ENCODE measurements at regions not wholly inside any gene's neighbourhood (a gene's known extent, or its start where the extent isn't known, plus 50 kb on each side); places are given as distances from the start of the nearest gene placed in this dataset.

DNA sequence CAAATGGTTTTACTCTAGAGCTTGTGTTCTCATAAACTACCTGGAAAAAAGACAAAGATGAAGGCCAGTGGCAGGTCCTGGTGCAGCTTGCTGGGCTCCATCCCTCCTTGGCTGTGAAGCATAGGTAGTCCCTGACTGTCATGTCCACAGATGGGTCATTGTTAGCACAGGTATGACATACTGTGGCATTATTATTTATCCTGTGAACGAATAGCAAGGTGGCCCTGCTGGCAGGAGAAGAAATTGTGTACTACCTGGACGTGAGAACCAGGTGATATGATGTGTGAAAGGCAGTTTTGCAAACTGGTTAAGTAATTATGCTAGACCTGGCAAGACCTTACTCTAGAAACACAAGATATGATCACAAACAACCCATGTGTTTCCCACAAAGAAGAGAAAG is 63.9 kb downstream of the CCDC71L start:
- Histone ChIP-seq H3K36me3 (ENCODE audit: control insufficient read depth, insufficient read depth, low read length) (no peaks in the 10 kb centered on the region), H3K4me1 (ENCODE audit: control insufficient read depth, insufficient read depth, low read length) (no peaks in the 10 kb centered on the region), H3K9me3 (ENCODE audit: control insufficient read depth, low read length) (no peaks in the 10 kb centered on the region), H3K27me3 (ENCODE audit: control insufficient read depth, insufficient read depth, low read length, poor library complexity, severe bottlenecking) (no peaks in the 10 kb centered on the region), H3K27ac (ENCODE audit: insufficient read depth, low read depth, low read length, poor library complexity, severe bottlenecking) (no peak overlapping the region), H3K4me3 (ENCODE audit: insufficient read depth, low read depth, low read length) (no peak overlapping the region)
- 83 to 89% methylated on average over 2 of the region's 2 CpGs for WGBS, 2 experiments

DNA sequence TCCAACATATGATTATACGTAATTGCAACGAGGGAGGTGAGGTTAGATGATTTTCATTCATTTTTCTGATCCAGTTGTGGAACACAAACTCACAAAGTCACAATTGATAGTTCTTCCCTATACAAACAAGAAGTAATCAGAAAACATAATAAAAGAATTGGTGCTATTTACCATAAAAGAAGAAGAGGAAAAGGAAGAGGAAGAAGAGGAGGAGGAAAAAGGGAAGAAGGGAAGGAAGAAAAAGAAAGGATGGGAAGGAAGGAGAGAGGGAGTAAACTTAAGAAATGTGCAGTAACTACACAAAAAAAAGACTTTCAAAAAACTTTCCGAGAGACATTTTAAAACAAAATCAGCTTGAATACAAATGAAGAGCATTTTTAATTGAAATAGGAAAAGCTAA is 65.0 kb downstream of the CCDC71L start:
- 92 to 97% methylated on average over 2 to 3 of the region's 3 CpGs for WGBS, 2 experiments

DNA sequence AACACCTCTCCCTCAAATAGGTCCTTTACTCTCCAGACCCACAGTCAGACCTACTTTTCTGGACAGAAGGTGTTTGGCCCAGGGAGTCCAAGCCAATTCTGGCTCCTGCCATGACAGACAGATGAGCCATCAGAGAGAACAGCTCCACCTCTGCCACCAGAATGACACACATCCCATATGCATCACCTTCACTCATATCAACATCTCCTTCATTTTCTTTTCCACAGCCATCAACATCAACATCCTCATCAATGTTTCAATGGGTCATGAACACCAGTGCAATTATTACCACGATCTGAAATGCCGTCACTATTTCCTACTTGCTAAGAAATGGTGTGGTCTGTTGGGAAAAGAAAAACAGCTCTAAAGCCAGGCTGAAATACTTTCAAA is 67.9 kb downstream of the CCDC71L start:
- H3K27me3 ChIP-seq (ENCODE audit: control insufficient read depth, insufficient read depth, low read length, poor library complexity, severe bottlenecking): no peaks in the 10 kb centered on the region

More for the DNA sequence above, 65.0 kb downstream of the CCDC71L start:
- no peak overlapping the region for H3K4me3 ChIP-seq (ENCODE audit: insufficient read depth, low read depth, low read length)
- H3K27me3 ChIP-seq (ENCODE audit: control insufficient read depth, insufficient read depth, low read length, poor library complexity, severe bottlenecking): no peaks in the 10 kb centered on the region
- no peaks in the 10 kb centered on the region for H3K36me3 ChIP-seq (ENCODE audit: control insufficient read depth, insufficient read depth, low read length)
- H3K27ac ChIP-seq (ENCODE audit: insufficient read depth, low read depth, low read length, poor library complexity, severe bottlenecking): no peak overlapping the region
- H3K4me1 ChIP-seq (ENCODE audit: control insufficient read depth, insufficient read depth, low read length): no peaks in the 10 kb centered on the region
- H3K9me3 ChIP-seq (ENCODE audit: control insufficient read depth, low read length): no peaks in the 10 kb centered on the region

DNA sequence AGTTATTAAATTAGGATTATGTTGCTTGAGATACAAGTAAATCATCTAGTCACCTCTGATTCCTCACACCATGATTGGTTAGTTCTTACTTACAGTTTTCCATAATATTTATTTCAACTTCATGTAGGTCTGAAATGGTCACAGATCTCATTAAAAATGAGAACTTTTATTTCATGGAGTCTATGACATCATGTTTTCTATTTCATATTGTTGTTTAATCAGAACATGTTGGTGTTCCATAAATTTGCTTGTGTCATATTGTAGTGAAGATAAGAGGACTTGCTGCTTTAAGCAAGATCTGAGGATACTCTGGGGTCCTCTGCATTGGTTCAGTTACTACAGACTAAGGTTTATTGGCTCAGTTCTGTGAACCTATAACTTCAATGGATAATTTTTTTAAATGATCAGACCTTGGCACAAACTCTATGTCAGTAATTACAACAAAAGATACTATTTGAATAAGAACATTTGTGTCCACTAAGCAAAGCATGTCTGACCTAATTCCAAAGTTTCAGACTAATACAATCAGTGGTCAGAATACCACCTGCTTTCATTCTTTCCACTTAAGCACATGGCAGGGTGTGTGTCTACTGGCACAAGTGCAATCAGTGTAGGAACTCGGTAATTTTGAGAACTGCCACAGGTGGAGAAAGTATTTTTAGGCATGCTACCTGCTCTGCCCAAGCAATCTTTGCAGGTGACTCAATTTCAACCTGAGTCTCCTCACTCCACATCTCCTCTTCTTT is 68.5 kb downstream of the CCDC71L start:
- Histone ChIP-seq H3K4me1 (ENCODE audit: control insufficient read depth, insufficient read depth, low read length) (no peaks in the 10 kb centered on the region), H3K9me3 (ENCODE audit: control insufficient read depth, low read length) (no peaks in the 10 kb centered on the region), H3K27ac (ENCODE audit: insufficient read depth, low read depth, low read length, poor library complexity, severe bottlenecking) (no peak overlapping the region), H3K27me3 (ENCODE audit: control insufficient read depth, insufficient read depth, low read length, poor library complexity, severe bottlenecking) (no peaks in the 10 kb centered on the region), H3K36me3 (ENCODE audit: control insufficient read depth, insufficient read depth, low read length) (no peaks in the 10 kb centered on the region), H3K4me3 (ENCODE audit: insufficient read depth, low read depth, low read length) (no peak overlapping the region)
- WGBS, 2 experiments: 89 to 100% methylated on average over 1 of the region's 1 CpG

More for the DNA sequence above, 67.9 kb downstream of the CCDC71L start:
- H3K9me3 ChIP-seq (ENCODE audit: control insufficient read depth, low read length): no peaks in the 10 kb centered on the region
- no peak overlapping the region for H3K27ac ChIP-seq (ENCODE audit: insufficient read depth, low read depth, low read length, poor library complexity, severe bottlenecking)
- H3K36me3 ChIP-seq (ENCODE audit: control insufficient read depth, insufficient read depth, low read length): no peaks in the 10 kb centered on the region
- no peaks in the 10 kb centered on the region for H3K4me1 ChIP-seq (ENCODE audit: control insufficient read depth, insufficient read depth, low read length)
- H3K4me3 ChIP-seq (ENCODE audit: insufficient read depth, low read depth, low read length): no peak overlapping the region
- WGBS, 2 experiments: 90 to 100% methylated on average over 2 of the region's 2 CpGs

DNA sequence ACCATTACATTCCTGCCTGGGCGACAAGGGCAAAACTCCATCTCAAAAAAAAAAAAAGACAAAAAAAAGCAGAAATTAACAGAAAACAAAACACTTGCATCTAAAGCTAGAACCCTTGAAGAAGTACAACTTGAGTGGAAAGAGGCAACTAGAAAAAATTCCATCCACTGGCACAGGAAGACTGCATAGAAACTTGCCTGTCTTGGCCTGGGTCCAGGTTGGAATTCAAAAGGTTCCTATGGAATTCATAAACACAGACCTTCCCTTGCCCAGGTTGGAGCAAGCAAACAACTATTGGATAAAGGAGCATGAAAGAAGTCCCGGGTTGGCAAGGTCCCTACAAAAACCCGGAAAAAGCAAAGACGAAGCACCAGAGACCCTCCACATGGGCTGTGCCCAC is 69.8 kb downstream of the CCDC71L start:
- Histone ChIP-seq H3K27ac (ENCODE audit: insufficient read depth, low read depth, low read length, poor library complexity, severe bottlenecking) (no peak overlapping the region), H3K4me3 (ENCODE audit: insufficient read depth, low read depth, low read length) (no peak overlapping the region), H3K27me3 (ENCODE audit: control insufficient read depth, insufficient read depth, low read length, poor library complexity, severe bottlenecking) (no peaks in the 10 kb centered on the region), H3K36me3 (ENCODE audit: control insufficient read depth, insufficient read depth, low read length) (no peaks in the 10 kb centered on the region), H3K4me1 (ENCODE audit: control insufficient read depth, insufficient read depth, low read length) (no peaks in the 10 kb centered on the region), H3K9me3 (ENCODE audit: control insufficient read depth, low read length) (no peaks in the 10 kb centered on the region)
- 96% methylated on average over 4 of the region's 4 CpGs for WGBS, 2 experiments

DNA sequence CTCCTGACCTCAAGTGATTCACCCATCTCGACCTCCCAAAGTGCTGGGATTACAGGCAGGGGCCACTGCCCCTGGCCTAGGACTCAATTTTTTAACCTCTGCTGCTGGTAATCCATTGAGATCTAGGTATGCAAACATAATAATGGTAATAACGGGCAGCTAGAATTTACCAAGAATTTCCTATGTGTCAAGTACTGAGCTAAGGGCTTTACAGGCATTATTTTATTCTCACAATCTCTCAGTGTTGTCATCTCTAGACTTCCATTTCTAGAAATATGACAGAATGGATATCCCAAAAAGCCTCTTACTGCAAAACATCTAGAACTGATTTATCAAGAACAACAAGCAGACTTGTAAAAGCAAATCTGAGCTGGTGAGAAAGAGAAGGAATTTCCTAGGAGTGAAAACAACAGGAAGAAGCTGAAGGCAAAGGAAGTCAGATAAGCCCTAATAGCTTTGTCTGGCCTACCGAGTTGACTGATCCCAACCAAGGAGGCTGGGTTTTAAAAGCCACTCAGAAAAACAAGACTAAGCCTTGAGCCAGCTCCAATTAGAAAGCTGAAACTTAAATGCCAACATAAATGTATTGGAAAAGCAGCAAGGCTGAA is 70.6 kb downstream of the CCDC71L start:
- no peaks in the 10 kb centered on the region for H3K27me3 ChIP-seq (ENCODE audit: control insufficient read depth, insufficient read depth, low read length, poor library complexity, severe bottlenecking)
- H3K9me3 ChIP-seq (ENCODE audit: control insufficient read depth, low read length): no peaks in the 10 kb centered on the region
- H3K4me1 ChIP-seq (ENCODE audit: control insufficient read depth, insufficient read depth, low read length): no peaks in the 10 kb centered on the region
- H3K4me3 ChIP-seq (ENCODE audit: insufficient read depth, low read depth, low read length): no peak overlapping the region
- no peak overlapping the region for H3K27ac ChIP-seq (ENCODE audit: insufficient read depth, low read depth, low read length, poor library complexity, severe bottlenecking)
- 85 to 88% methylated on average over 3 of the region's 3 CpGs for WGBS, 2 experiments
- no peaks in the 10 kb centered on the region for H3K36me3 ChIP-seq (ENCODE audit: control insufficient read depth, insufficient read depth, low read length)

DNA sequence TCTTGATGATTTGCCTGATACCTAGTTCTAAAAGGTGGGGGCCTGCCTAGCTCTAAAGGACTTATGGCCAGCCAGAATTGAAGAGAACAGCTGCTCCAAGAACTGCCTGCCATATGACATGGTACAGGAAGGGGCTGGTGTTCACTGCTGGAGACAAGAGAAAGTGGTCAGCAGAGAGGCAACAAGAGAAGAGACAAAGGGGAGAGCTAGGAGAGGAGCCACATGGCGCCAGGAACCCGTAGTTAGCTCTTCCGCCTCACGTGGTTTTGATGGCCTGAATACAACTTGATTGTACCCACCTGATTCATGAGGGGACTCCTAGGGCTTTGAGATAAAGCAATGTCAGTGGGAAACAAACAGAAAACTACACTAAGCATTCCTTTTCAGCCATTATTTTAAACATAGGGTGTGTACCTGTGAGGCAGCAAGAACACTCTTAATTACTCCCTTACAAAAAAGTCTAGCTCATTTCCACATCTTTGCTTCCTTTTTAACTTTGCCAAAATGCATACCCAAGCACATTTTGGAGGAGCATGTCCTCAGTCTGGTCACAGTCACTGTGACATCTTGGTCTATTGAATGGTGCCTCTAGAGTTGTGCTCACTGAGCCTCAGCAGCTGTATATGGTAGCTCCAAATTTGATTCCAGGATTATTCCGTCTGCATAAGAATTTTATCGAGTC is 71.6 kb downstream of the CCDC71L start:
- Histone ChIP-seq H3K27ac (ENCODE audit: insufficient read depth, low read depth, low read length, poor library complexity, severe bottlenecking) (no peak overlapping the region), H3K4me3 (ENCODE audit: insufficient read depth, low read depth, low read length) (no peak overlapping the region), H3K27me3 (ENCODE audit: control insufficient read depth, insufficient read depth, low read length, poor library complexity, severe bottlenecking) (no peaks in the 10 kb centered on the region), H3K36me3 (ENCODE audit: control insufficient read depth, insufficient read depth, low read length) (no peaks in the 10 kb centered on the region), H3K4me1 (ENCODE audit: control insufficient read depth, insufficient read depth, low read length) (no peaks in the 10 kb centered on the region), H3K9me3 (ENCODE audit: control insufficient read depth, low read length) (no peaks in the 10 kb centered on the region)
- WGBS, 2 experiments: 75 to 80% methylated on average over 6 of the region's 6 CpGs

DNA sequence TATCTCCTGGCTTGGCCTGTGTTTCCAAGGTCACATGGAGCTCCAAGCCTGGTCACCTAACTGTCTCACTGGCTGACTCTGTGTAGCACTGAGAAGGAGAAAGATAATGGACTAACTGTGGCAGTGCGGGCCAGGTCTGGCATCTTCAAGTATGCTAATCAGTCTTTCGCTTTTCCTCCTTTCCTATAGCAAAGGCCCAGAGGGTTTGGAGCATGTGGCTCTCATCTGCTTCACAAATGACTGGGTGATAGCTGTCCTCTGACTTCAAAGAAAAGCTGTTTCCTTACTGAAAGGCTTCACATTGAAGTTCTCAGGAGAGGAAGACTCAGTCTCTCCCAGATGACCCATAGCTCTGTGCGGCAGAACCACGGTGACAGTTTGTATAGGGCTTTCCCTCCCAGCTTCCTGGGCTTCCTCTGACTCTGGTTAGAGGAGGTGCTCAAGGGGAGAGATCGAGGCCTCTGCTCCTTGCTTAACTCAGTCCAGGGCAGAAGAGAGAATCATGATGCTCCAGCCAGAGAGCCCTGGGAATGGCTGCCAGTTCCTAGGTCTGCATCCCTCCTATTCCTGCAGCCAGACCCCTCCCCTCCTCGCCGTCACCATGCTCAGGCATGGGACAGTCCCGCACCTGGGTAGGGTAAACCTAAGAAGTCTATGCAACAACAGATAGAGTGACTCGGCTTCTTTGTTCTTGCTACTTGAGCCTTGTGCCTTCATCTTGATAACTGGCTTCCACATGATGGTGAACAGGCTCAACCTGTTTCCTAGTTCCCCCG is 72.3 kb downstream of the CCDC71L start:
- 94% methylated on average over 10 of the region's 10 CpGs for whole genome bisulfite sequencing, 2 experiments
- no peaks in the 10 kb centered on the region for H3K9me3 ChIP-seq (ENCODE audit: control insufficient read depth, low read length)
- no peaks in the 10 kb centered on the region for H3K36me3 ChIP-seq (ENCODE audit: control insufficient read depth, insufficient read depth, low read length)
- H3K4me3 ChIP-seq (ENCODE audit: insufficient read depth, low read depth, low read length): no peak overlapping the region
- no peak overlapping the region for H3K27ac ChIP-seq (ENCODE audit: insufficient read depth, low read depth, low read length, poor library complexity, severe bottlenecking)
- no peaks in the 10 kb centered on the region for H3K4me1 ChIP-seq (ENCODE audit: control insufficient read depth, insufficient read depth, low read length)
- no peaks in the 10 kb centered on the region for H3K27me3 ChIP-seq (ENCODE audit: control insufficient read depth, insufficient read depth, low read length, poor library complexity, severe bottlenecking)

DNA sequence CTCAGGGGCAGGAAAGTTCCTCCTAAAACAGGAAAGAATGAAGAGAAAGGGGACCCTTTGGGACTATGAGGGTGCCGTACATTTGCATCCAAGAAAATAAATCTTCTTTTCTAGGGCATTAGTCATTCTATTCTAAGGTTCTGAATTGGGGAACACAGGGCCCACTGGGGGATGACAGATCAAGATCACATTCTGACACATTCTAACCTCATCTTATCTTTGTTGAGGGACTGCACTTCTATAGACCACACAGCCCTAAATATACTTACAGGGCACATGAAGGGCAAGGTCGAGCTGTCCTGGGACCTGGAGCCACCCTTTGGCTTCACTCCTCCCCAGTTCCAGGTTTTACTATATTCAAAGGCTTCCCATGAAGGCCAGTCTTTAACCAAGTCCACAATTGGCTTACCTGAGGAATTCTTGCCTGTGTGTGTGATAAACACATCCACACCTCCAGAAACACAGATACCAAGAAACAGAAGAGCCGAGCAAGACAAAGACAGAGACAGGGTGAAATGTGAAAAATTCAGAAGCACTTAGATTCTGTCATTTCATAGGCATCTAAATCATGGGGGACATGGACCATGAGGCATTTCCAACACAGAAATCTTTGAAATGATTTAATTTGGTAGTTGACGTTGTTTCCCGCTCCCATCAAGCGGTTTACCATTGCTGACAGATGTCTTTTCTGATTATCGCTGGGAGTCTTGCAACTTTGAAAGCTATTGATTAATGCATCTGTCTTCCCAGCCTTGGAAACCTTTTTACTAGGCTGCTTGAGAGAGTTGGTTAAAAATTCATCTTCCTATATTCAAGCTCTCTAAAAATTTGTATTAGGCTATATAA is 75.8 kb downstream of the CCDC71L start:
- H3K9me3 ChIP-seq (ENCODE audit: control insufficient read depth, low read length): no peaks in the 10 kb centered on the region
- H3K4me3 ChIP-seq (ENCODE audit: insufficient read depth, low read depth, low read length): no peak overlapping the region
- H3K27me3 ChIP-seq (ENCODE audit: control insufficient read depth, insufficient read depth, low read length, poor library complexity, severe bottlenecking): no peaks in the 10 kb centered on the region
- no peaks in the 10 kb centered on the region for H3K36me3 ChIP-seq (ENCODE audit: control insufficient read depth, insufficient read depth, low read length)
- H3K27ac ChIP-seq (ENCODE audit: insufficient read depth, low read depth, low read length, poor library complexity, severe bottlenecking): no peak overlapping the region
- WGBS, 2 experiments: 93 to 95% methylated on average over 7 of the region's 7 CpGs
- H3K4me1 ChIP-seq (ENCODE audit: control insufficient read depth, insufficient read depth, low read length): no peaks in the 10 kb centered on the region
